ENCODE measurements at regions not wholly inside any gene's neighbourhood (a gene's known extent, or its start where the extent isn't known, plus 50 kb on each side); places are given as distances from the start of the nearest gene placed in this dataset.

- DNase-seq: no peak
- H3K9me3 ChIP-seq (replicated peaks; ENCODE audit: control insufficient read depth, low read depth, low read length): no peaks in the 10 kb centered on the region
- 84% methylated on average over 6 of the region's 6 CpGs for WGBS (ENCODE audit: insufficient coverage)
- H3K27ac ChIP-seq (ENCODE audit: low read length): no peak overlapping the region
- peaks cover 47% of the 10 kb centered on the region for H3K4me1 ChIP-seq (ENCODE audit: control insufficient read depth, insufficient read depth, low read length)
- H3K36me3 ChIP-seq (ENCODE audit: control insufficient read depth, insufficient read depth, low read length): peaks cover 57% of the 10 kb centered on the region
- no peaks in the 10 kb centered on the region for H3K27me3 ChIP-seq (ENCODE audit: control insufficient read depth, insufficient read depth, low read length)
- H3K4me3 ChIP-seq (ENCODE audit: low read length): no peak overlapping the region
Measured at GRCh38 chr3:127033171-127033570, 50.3 kb downstream of the PLXNA1 start.

- peaks cover 52% of the 10 kb centered on the region for H3K36me3 ChIP-seq (ENCODE audit: control insufficient read depth, insufficient read depth, low read length)
Measured at GRCh38 chr3:127033786-127034185, 50.9 kb downstream of the PLXNA1 start.

GRCh38 chr3:127034195-127034989 is 51.5 kb downstream of the PLXNA1 start:
- Histone ChIP-seq H3K36me3 (ENCODE audit: control insufficient read depth, insufficient read depth, low read length) (peaks cover 46% of the 10 kb centered on the region), H3K9me3 (replicated peaks; ENCODE audit: control insufficient read depth, low read depth, low read length) (no peaks in the 10 kb centered on the region), H3K4me3 (ENCODE audit: low read length) (no peak overlapping the region), H3K27me3 (ENCODE audit: control insufficient read depth, insufficient read depth, low read length) (peaks cover 4% of the 10 kb centered on the region), H3K4me1 (ENCODE audit: control insufficient read depth, insufficient read depth, low read length) (peaks cover 48% of the 10 kb centered on the region), H3K27ac (ENCODE audit: low read length) (no peak overlapping the region)
- 83% methylated on average over 22 of the region's 30 CpGs for WGBS (ENCODE audit: insufficient coverage)
- DNase-seq: no peak

More at GRCh38 chr3:127033786-127034185, 50.9 kb downstream of the PLXNA1 start:
- 64% methylated on average over 12 of the region's 20 CpGs for WGBS (ENCODE audit: insufficient coverage)
- Histone ChIP-seq H3K4me3 (ENCODE audit: low read length) (no peak overlapping the region), H3K27me3 (ENCODE audit: control insufficient read depth, insufficient read depth, low read length) (peaks cover 4% of the 10 kb centered on the region), H3K27ac (ENCODE audit: low read length) (no peak overlapping the region), H3K4me1 (ENCODE audit: control insufficient read depth, insufficient read depth, low read length) (peaks cover 47% of the 10 kb centered on the region), H3K9me3 (replicated peaks; ENCODE audit: control insufficient read depth, low read depth, low read length) (no peaks in the 10 kb centered on the region)
- peak; percentile 89 for DNase-seq

- no peak overlapping the region for H3K27ac ChIP-seq (ENCODE audit: low read length)
- H3K4me3 ChIP-seq (ENCODE audit: low read length): no peak overlapping the region
- H3K9me3 ChIP-seq (replicated peaks; ENCODE audit: control insufficient read depth, low read depth, low read length): no peaks in the 10 kb centered on the region
- peaks cover 48% of the 10 kb centered on the region for H3K4me1 ChIP-seq (ENCODE audit: control insufficient read depth, insufficient read depth, low read length)
- H3K36me3 ChIP-seq (ENCODE audit: control insufficient read depth, insufficient read depth, low read length): peaks cover 39% of the 10 kb centered on the region
- WGBS (ENCODE audit: insufficient coverage): 84% methylated on average over 8 of the region's 13 CpGs
- DNase-seq: no peak
- peaks cover 8% of the 10 kb centered on the region for H3K27me3 ChIP-seq (ENCODE audit: control insufficient read depth, insufficient read depth, low read length)
Measured at GRCh38 chr3:127034990-127035652, 52.2 kb downstream of the PLXNA1 start.

GRCh38 chr3:127035677-127036076 is 52.8 kb downstream of the PLXNA1 start:
- Histone ChIP-seq H3K9me3 (replicated peaks; ENCODE audit: control insufficient read depth, low read depth, low read length) (no peaks in the 10 kb centered on the region), H3K27me3 (ENCODE audit: control insufficient read depth, insufficient read depth, low read length) (peaks cover 8% of the 10 kb centered on the region), H3K4me3 (ENCODE audit: low read length) (no peak overlapping the region), H3K36me3 (ENCODE audit: control insufficient read depth, insufficient read depth, low read length) (peaks cover 33% of the 10 kb centered on the region), H3K27ac (ENCODE audit: low read length) (no peak overlapping the region), H3K4me1 (ENCODE audit: control insufficient read depth, insufficient read depth, low read length) (peaks cover 48% of the 10 kb centered on the region)
- peak; percentile 68 for DNase-seq
- WGBS (ENCODE audit: insufficient coverage): 61% methylated on average over 10 of the region's 10 CpGs

- no peak overlapping the region for H3K27ac ChIP-seq (ENCODE audit: low read length)
- no peaks in the 10 kb centered on the region for H3K9me3 ChIP-seq (replicated peaks; ENCODE audit: control insufficient read depth, low read depth, low read length)
- H3K36me3 ChIP-seq (ENCODE audit: control insufficient read depth, insufficient read depth, low read length): peaks cover 26% of the 10 kb centered on the region
- peaks cover 8% of the 10 kb centered on the region for H3K27me3 ChIP-seq (ENCODE audit: control insufficient read depth, insufficient read depth, low read length)
- WGBS (ENCODE audit: insufficient coverage): 82% methylated on average over 28 of the region's 28 CpGs
- DNase-seq: no peak
- no peak overlapping the region for H3K4me3 ChIP-seq (ENCODE audit: low read length)
- peaks cover 48% of the 10 kb centered on the region for H3K4me1 ChIP-seq (ENCODE audit: control insufficient read depth, insufficient read depth, low read length)
Measured at GRCh38 chr3:127036209-127037020, 53.5 kb downstream of the PLXNA1 start.

GRCh38 chr3:127037021-127037400 is 54.1 kb downstream of the PLXNA1 start:
- peaks cover 8% of the 10 kb centered on the region for H3K27me3 ChIP-seq (ENCODE audit: control insufficient read depth, insufficient read depth, low read length)
- peaks cover 48% of the 10 kb centered on the region for H3K4me1 ChIP-seq (ENCODE audit: control insufficient read depth, insufficient read depth, low read length)
- no peaks in the 10 kb centered on the region for H3K9me3 ChIP-seq (replicated peaks; ENCODE audit: control insufficient read depth, low read depth, low read length)
- no peak overlapping the region for H3K27ac ChIP-seq (ENCODE audit: low read length)
- H3K36me3 ChIP-seq (ENCODE audit: control insufficient read depth, insufficient read depth, low read length): peaks cover 20% of the 10 kb centered on the region
- no peak overlapping the region for H3K4me3 ChIP-seq (ENCODE audit: low read length)
- no peak for DNase-seq
- WGBS (ENCODE audit: insufficient coverage): no CpG with 5 or more reads among the region's 16 CpGs

GRCh38 chr3:127037418-127037841 is 54.5 kb downstream of the PLXNA1 start:
- Histone ChIP-seq H3K27ac (ENCODE audit: low read length) (no peak overlapping the region), H3K4me3 (ENCODE audit: low read length) (no peak overlapping the region), H3K27me3 (ENCODE audit: control insufficient read depth, insufficient read depth, low read length) (peaks cover 8% of the 10 kb centered on the region), H3K9me3 (replicated peaks; ENCODE audit: control insufficient read depth, low read depth, low read length) (no peaks in the 10 kb centered on the region), H3K4me1 (ENCODE audit: control insufficient read depth, insufficient read depth, low read length) (peaks cover 48% of the 10 kb centered on the region), H3K36me3 (ENCODE audit: control insufficient read depth, insufficient read depth, low read length) (peaks cover 16% of the 10 kb centered on the region)
- DNase-seq: peak; percentile 54
- WGBS (ENCODE audit: insufficient coverage): 65% methylated on average over 11 of the region's 11 CpGs

GRCh38 chr3:127037971-127038446 is 55.1 kb downstream of the PLXNA1 start:
- H3K4me1 ChIP-seq (ENCODE audit: control insufficient read depth, insufficient read depth, low read length): peaks cover 46% of the 10 kb centered on the region
- H3K36me3 ChIP-seq (ENCODE audit: control insufficient read depth, insufficient read depth, low read length): peaks cover 10% of the 10 kb centered on the region
- DNase-seq: no peak
- no peaks in the 10 kb centered on the region for H3K9me3 ChIP-seq (replicated peaks; ENCODE audit: control insufficient read depth, low read depth, low read length)
- H3K4me3 ChIP-seq (ENCODE audit: low read length): no peak overlapping the region
- H3K27ac ChIP-seq (ENCODE audit: low read length): no peak overlapping the region
- H3K27me3 ChIP-seq (ENCODE audit: control insufficient read depth, insufficient read depth, low read length): peaks cover 8% of the 10 kb centered on the region
- 41% methylated on average over 10 of the region's 10 CpGs for WGBS (ENCODE audit: insufficient coverage)

- 29% methylated on average over 11 of the region's 14 CpGs for WGBS (ENCODE audit: insufficient coverage)
- H3K4me1 ChIP-seq (ENCODE audit: control insufficient read depth, insufficient read depth, low read length): peaks cover 46% of the 10 kb centered on the region
- DNase-seq: peak; percentile 56
- H3K9me3 ChIP-seq (replicated peaks; ENCODE audit: control insufficient read depth, low read depth, low read length): no peaks in the 10 kb centered on the region
- peaks cover 8% of the 10 kb centered on the region for H3K27me3 ChIP-seq (ENCODE audit: control insufficient read depth, insufficient read depth, low read length)
- no peak overlapping the region for H3K4me3 ChIP-seq (ENCODE audit: low read length)
- peaks cover 8% of the 10 kb centered on the region for H3K36me3 ChIP-seq (ENCODE audit: control insufficient read depth, insufficient read depth, low read length)
- H3K27ac ChIP-seq (ENCODE audit: low read length): no peak overlapping the region
Measured at GRCh38 chr3:127038466-127038865, 55.6 kb downstream of the PLXNA1 start.

All from muscle of leg (tissue), 3 donors.